ENCODE measurements at regions not wholly inside any gene's neighbourhood (a gene's known extent, or its start where the extent isn't known, plus 50 kb on each side); places are given as distances from the start of the nearest gene placed in this dataset.

GRCh38 chr20:22652681-22653588 is 68.6 kb upstream of the FOXA2 start:
- no peak for DNase-seq

- DNase-seq = no peak
These were observed 69.6 kb upstream of the FOXA2 start for GRCh38 chr20:22653658-22654642.

DNA sequence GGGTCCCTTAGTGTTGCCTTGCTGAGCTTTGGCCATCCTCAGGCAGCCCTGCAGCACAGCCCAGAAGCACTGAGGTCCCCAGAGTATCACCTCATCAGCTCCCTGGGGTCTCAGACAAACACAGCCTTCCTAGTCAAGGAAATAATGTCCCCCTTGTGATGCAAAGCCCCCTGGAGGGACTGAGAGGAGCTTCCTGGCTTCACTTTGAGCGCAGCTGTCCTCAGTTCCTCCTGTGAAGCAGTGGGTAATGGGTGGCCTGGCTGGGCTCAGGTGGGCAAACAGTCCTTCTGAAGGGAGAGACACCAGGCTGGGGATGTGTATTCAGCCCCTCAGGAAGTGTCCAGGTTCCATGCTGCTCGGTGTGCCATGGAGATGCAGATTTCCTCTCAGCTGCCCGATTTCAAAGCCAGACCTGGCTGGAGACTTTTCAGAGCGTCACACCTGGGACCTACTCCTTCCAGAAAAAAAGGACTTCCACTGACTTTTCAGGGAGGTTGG is 79.2 kb upstream of the FOXA2 start:
- no peak for DNase-seq

DNA sequence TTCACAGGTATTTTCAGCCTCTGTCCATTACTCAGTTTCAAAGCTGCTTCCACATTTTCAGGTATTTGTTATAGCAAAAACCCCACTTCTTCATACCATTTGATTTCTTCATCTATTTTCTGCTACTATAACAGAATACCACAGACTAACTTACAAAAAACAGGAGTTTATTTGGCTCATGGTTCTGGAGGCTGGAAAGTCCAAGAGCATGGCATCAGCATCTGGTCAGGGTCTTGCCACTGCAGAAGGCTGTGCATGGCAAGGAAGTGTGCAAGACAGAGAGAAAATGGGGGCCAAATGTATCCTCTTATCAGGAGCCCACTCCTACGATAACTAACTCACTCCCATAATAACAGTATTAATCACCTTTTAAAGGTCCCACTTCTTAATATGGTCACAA is 82.8 kb upstream of the FOXA2 start:
- no peak for DNase-seq

GRCh38 chr20:22672191-22672590 is 87.8 kb upstream of the FOXA2 start:
- no peak for DNase-seq

DNA sequence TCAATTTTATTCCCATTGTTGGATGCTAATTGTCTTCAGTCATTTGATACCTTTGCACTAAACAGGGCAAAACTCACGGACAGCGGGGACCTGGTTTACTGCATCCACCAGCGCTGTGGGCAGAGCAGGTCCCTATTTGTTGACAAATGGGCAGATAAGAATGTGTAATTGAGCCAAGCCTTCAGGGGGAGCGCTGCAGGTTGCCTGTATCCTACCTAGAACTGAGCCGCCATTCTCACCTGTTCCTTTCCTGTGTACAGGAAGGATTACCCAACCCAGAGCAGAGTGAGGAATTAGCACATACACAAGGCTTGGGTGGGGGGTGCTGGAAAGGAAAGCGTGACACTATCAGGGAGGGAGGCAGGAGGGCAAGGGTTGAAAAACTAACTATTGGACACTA is 89.1 kb upstream of the FOXA2 start:
- DNase-seq = no peak

- DNase-seq = no peak
These were observed 91.0 kb upstream of the FOXA2 start for GRCh38 chr20:22675341-22675740.

DNA sequence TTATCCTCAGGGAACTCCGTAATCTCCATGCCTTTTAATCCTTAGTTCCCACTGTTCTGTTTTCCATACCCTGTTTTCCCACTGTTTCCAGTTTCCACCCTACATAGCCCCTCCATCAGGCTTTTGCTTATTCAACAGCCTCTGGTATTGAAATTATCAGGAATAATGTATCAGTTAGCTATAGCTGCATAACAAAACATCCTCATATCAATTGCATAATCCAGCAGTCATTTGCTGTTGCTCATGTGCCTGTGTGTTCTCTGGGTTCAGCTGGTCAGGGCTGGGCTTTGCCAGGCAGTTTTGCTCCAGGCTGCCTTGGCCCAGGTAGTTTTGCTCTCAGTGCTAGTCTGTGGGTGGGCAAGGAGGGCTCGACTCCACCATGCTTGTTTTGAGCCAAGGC is 94.3 kb upstream of the FOXA2 start:
- no peak for DNase-seq

GRCh38 chr20:22679197-22679596 is 94.8 kb upstream of the FOXA2 start:
- DNase-seq = no peak

DNA sequence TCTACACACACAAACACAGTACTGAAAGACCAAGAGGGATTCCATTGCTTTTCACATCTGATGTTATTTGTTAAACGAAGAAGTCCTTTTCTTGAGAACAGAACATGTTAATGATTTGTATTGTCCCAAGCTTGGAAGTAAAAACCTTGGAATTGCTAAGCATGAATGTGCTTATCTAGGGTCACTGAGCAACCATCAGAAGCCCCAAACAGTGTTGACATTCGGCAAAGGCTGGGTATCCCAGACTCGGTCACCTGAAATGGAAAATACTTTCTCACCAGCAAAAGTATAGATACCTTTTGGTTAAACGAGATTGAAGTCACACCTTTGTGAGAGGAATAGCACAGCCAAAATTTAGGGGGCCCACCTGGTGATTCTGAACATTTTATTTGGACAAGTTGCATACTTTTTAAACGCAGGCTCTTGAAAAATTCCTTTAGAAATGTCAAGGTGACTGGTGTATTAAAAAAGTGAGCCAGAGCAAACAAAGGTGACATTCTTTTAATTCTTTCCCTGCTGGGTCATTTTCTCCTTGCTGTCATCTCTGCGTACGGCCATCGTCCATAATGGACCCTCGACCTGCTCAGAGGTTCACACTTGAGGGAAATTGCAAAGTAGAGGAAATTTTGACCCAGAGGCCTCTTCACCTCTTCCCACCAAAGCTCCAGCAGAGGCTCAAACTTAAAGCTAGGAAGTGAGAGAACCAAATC is 95.8 kb upstream of the FOXA2 start:
- no peak for DNase-seq

DNA sequence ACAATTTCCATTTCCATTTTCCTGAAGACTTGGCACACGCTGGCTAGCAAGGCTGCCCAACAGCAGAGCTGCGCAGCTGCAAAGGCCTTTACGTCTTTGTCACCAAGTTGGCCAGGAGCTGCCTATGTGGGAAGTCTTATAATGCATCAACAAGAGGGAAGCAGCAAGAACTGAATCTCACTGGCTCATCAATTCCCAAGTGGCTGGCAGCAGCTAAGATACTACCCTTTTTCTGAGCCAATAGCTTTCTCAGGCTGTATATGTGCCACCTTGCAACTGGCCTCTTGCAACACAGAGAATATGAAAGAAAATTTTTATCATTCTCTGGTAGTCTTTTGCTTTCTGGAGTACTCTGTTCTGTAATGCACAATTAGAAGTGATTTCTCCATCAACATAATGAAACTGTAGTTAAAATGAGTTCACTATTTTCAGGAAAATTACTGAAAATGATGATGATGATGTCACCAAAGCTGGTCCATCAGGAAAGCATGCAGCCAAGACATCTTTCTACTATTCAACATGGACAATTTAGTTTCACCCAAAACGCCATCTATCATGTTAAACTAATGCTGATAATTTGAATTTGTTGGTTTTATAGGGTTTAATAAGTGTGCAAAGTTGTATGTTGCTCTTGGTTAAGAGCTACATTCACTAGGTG is 97.3 kb upstream of the FOXA2 start:
- DNase-seq = no peak

DNA sequence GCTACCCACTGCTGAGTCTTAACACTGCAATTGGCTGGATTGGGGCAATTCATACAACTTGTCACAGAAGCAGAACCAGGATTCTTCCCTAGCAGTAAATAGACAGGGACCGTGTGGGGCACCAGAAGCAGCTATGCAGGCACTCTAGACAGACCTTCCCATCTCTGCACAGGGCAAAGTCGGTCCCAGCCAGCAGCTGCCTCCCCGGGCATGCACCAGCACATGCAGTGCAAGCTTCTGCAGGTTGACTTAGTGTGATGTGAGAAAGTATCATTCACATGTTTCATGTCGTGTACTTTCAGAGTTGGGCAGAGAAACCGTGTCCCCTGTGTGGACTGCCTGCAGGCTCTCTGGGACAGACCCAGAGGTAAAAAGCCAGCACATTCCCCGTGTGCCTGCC is 98.0 kb upstream of the FOXA2 start:
- no peak for DNase-seq

DNA sequence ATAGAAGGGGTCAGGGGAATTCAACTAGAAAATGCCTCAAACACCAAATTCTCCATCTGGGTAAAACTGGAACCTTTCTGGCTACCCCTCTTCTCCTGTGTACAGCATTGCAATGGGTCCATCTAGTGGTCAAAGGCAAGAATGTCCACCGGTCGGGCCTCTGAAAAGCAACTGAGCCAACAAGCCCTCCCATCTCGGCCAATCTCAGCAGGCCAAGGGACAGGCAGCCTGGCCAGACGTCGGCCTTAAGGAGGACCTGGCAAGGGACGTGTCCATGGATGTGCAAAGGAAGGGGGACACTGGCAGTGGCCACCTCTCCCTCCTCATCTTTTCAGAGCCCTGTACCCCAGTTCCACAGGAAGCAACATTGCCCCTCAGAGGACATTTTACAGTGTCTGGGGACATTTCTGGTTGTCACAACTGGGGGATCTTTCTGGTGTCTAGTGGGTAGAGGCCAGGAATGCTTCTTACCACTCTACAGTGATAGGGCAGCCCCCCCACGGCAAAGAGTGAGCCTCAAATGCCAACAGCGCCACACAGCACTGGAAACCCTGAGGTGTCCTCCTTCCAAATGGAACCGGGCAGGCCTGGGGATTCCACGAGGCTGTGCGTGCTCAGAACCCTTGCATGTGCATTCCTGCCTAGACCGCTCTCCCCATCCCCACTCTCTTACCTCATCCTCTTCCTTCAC is 99.8 kb upstream of the FOXA2 start:
- DNase-seq = no peak

DNA sequence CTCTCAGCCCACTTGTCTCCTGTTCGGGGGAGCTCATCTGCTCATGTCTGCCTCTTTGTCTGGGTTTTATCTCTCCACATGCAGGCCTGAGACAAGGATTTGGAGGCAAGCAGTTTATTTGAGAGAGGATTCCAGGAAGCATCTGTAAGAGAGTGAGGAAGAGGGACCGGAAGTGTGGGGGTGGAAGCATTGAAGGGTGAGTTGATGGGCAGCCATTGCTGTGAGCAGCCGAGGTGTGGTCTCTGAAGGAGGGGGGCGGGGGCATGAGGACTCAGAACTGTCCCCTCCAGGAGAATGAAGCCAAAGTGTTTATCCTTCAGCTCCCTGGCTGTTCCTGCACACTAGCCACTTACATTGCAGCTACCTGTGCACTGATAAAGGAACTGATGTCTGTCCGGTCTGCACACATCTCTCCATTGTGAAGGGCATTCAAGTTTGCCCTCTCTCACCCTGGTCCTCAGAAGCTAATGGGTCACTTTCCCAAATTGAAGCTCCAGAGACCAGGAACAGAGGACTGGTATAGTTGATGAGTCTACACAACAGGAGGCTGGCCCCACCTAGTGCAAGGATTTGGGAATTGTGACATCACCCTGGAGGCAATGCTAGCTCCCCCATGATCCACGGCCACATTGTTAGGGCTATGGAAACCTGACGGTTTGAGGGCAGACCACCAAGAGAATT is 100.5 kb upstream of the FOXA2 start:
- no peak for DNase-seq

DNA sequence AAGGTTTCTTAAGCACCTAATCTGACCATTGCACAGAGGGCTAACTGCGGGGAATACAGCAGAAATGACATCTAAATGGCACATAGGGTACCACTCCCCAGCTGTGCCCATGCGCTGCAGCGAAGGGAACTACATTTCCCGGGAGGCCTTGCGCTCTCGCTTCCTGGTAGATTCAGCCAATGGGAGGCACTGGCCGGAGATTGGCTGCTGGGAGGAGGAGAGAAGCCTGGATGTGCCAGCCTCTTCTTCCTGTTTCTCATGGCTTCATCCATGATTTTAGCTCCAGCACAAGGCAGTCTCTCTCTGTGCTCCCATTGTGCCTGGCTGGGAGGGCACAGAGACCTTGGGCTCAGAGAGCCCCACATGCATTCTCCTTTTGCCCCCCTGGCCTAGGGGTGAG is 101.7 kb upstream of the FOXA2 start:
- DNase-seq = no peak

GRCh38 chr20:22687676-22688349 is 103.4 kb upstream of the FOXA2 start:
- no peak for DNase-seq

DNA sequence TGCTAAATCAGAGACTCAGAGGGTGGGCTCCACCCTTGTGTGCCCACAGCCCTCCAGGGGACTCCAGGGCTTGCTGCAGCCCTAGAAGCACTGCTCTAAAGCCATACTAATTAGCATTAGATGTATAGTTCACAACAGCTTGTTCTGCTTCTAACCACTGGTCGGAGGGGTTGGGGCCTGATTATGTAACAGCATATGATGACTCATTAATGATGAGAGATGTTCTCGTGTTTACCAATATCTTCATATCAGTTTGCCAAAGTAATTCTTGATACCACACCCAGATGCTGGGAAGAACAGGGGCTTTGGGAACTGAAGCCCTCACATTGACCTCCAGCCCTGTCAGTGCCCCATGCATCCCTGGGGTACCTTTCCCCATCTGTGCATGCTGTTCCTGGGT is 104.1 kb upstream of the FOXA2 start:
- no peak for DNase-seq

DNA sequence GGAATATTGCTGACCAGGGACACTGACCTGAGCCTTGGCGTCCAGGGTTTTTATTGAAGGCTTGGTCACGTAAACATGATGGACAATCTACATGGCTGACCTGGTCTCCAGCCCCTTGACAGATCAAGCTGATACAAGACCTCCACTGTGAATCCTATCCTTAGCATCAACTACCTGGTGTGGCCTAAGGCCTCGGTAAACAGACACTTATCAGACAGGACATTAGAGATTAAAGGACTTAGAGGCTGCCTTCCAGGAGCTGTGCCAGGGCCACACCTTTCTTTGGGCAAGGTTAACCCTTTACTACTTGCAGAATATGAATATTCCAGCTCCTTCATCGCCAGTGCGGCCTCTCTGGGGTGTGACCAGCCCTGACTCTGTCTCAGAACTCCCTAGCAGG is 104.9 kb upstream of the FOXA2 start:
- DNase-seq = no peak

DNA sequence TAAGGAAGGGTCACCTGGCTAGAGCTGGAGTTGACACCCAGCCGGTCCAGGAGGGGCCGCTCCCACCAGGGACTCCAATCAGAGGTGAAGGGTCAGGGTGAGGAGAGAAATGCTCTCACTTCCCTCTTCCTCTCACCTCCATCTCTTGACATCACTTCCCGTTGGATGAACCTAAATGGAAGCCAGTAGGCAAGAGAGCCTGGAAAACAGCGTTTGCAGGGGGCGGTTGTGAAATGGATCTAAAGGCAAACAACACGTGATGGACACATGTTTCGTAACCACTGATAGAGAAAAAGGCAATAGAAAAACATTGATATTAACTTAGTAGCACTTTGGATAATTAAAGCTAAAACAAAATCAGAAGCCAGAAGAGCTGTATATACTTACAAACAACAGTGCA is 105.6 kb upstream of the FOXA2 start:
- DNase-seq = no peak

DNA sequence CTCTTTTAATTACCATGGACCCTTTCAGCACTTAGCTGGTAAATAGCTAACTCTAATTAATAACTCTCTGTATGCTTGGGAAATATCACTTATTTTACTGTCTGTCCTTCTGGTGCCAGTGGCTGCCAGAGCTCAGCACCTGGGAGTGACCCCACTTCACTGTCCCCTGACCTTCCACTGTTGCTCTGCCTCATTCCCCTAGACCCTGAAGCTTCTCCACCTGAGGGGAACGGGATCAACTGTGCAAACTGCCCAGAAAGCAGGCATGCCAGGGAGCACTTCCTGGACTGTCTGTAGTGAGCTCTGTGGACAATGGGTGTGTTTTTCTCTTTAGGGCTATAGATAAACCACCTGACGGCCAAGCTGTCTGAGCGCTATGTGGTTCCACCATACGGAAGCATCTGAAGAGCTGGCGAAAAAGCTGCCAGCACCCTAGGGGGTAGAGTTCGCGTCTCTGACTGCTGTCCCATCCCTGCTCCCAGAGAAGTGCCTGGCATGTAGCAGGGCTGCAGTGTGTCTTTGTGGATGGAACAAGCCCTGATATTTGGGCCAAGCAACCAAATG is 106.3 kb upstream of the FOXA2 start:
- DNase-seq = no peak
